ENCODE measurements at regions not wholly inside any gene's neighbourhood (a gene's known extent, or its start where the extent isn't known, plus 50 kb on each side); places are given as distances from the start of the nearest gene placed in this dataset.

DNA sequence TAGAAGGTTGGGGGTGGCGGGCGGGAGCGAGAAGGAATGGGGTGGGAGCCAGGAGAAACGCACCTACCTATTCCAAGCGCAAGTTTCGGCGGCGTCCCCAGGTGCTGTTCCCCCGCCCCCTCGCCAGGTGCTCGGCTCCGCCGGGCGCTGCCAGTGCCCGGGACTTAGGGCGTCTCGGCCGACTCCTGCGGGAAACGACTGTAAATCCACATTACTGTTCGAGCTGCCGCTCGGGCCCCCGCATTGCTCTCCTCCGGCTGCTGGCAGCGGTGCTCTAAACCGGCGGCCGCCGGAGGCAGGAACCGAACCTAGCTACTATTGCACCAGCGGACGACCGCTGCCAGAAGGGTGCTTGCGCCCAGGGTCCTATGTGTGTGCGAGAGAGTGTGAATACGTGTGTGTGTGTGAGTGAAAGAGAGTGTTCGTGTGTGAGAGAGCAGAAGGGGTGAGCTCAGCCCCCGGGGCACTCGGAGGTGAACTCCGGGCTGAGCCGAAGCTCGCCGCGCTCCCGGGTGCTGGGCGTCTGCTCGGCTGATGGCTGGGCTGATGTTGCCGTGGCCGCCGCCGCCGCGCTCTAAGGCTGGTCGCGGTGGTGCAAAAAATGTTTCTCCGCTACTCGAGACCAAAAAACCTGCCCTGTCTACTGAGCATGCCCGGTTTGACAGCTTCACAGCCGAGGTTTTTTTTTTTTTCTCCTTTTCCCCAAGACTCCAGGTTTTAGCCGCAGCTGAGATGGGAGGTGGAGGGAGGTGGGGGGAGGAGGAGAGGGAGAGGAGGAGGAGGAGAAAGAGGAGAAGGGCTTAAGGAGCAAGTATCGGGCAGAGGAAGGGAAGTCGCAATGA, 115.7 kb upstream of the TEX13C start:
- Histone ChIP-seq H3K9me2 (replicated peaks; ENCODE audit: insufficient read depth) (no peaks in the 10 kb centered on the region), H3K27ac (peak overlapping the region; percentile 20), H3K9me3 (ENCODE audit: low read depth) (no peaks in the 10 kb centered on the region), H2AFZ (peak overlapping the region; percentile 66), H3K27me3 (peaks cover 20% of the 10 kb centered on the region), H3K4me3 (peak overlapping the region; percentile 21), H3K79me2 (no peaks in the 10 kb centered on the region), H3K4me1 (ENCODE audit: insufficient read depth) (no peaks in the 10 kb centered on the region), H3K36me3 (replicated peaks; ENCODE audit: insufficient read depth, low read depth) (no peaks in the 10 kb centered on the region), H3K4me2 (peak overlapping the region; percentile 87), H4K20me1 (ENCODE audit: insufficient read depth, poor library complexity, severe bottlenecking) (no peaks in the 10 kb centered on the region)
- 49% methylated on average over 56 of the region's 63 CpGs for WGBS (ENCODE audit: low lambda C conversion rate, missing lambda C conversion rate)
- peak; percentile 41 for DNase-seq (ENCODE audit: low spot score)
- TF ChIP-seq EZH2 (IDR thresholded peaks at IDR 0.05; ENCODE audit: borderline replicate concordance): peak; percentile 33
- TF ChIP-seq EZH2phosphoT487 (IDR thresholded peaks at IDR 0.05; ENCODE audit: low read depth, severe bottlenecking, unreplicated experiment): no peak
- TF ChIP-seq, protein P1, sequence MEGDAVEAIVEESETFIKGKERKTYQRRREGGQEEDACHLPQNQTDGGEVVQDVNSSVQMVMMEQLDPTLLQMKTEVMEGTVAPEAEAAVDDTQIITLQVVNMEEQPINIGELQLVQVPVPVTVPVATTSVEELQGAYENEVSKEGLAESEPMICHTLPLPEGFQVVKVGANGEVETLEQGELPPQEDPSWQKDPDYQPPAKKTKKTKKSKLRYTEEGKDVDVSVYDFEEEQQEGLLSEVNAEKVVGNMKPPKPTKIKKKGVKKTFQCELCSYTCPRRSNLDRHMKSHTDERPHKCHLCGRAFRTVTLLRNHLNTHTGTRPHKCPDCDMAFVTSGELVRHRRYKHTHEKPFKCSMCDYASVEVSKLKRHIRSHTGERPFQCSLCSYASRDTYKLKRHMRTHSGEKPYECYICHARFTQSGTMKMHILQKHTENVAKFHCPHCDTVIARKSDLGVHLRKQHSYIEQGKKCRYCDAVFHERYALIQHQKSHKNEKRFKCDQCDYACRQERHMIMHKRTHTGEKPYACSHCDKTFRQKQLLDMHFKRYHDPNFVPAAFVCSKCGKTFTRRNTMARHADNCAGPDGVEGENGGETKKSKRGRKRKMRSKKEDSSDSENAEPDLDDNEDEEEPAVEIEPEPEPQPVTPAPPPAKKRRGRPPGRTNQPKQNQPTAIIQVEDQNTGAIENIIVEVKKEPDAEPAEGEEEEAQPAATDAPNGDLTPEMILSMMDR (IDR thresholded peaks at IDR 0.05; ENCODE audit: poor library complexity): no peak

- H3K36me3 ChIP-seq (replicated peaks; ENCODE audit: insufficient read depth, low read depth): no peaks in the 10 kb centered on the region
- H3K9me2 ChIP-seq (replicated peaks; ENCODE audit: insufficient read depth): no peaks in the 10 kb centered on the region
- H3K4me2 ChIP-seq: peak overlapping the region; percentile 87
- no peak for TF ChIP-seq EZH2phosphoT487 (IDR thresholded peaks at IDR 0.05; ENCODE audit: low read depth, severe bottlenecking, unreplicated experiment)
- H3K4me3 ChIP-seq: peak overlapping the region; percentile 45
- H2AFZ ChIP-seq: peak overlapping the region; percentile 90
- DNase-seq (ENCODE audit: low spot score): peak; percentile 4
- peak overlapping the region; percentile 84 for H3K27ac ChIP-seq
- no peaks in the 10 kb centered on the region for H3K4me1 ChIP-seq (ENCODE audit: insufficient read depth)
- H4K20me1 ChIP-seq (ENCODE audit: insufficient read depth, poor library complexity, severe bottlenecking): no peaks in the 10 kb centered on the region
- no peaks in the 10 kb centered on the region for H3K79me2 ChIP-seq
- no peaks in the 10 kb centered on the region for H3K9me3 ChIP-seq (ENCODE audit: low read depth)
- peaks cover 20% of the 10 kb centered on the region for H3K27me3 ChIP-seq
- WGBS (ENCODE audit: low lambda C conversion rate, missing lambda C conversion rate): 52% methylated on average over 21 of the region's 22 CpGs
Measured at GRCh38 chrX:125204681-125205132, 115.0 kb upstream of the TEX13C start.

GRCh38 chrX:125205133-125205917, 114.3 kb upstream of the TEX13C start:
- peak overlapping the region; percentile 84 for H3K27ac ChIP-seq
- H3K9me2 ChIP-seq (replicated peaks; ENCODE audit: insufficient read depth): no peaks in the 10 kb centered on the region
- H4K20me1 ChIP-seq (ENCODE audit: insufficient read depth, poor library complexity, severe bottlenecking): no peaks in the 10 kb centered on the region
- H2AFZ ChIP-seq: peak overlapping the region; percentile 90
- 42% methylated on average over 42 of the region's 48 CpGs for WGBS (ENCODE audit: low lambda C conversion rate, missing lambda C conversion rate)
- H3K36me3 ChIP-seq (replicated peaks; ENCODE audit: insufficient read depth, low read depth): no peaks in the 10 kb centered on the region
- TF ChIP-seq EZH2 (IDR thresholded peaks at IDR 0.05; ENCODE audit: borderline replicate concordance): no peak
- TF ChIP-seq, protein P1 (IDR thresholded peaks at IDR 0.05; ENCODE audit: poor library complexity): peak; percentile 35
- no peak for TF ChIP-seq EZH2phosphoT487 (IDR thresholded peaks at IDR 0.05; ENCODE audit: low read depth, severe bottlenecking, unreplicated experiment)
- H3K79me2 ChIP-seq: no peaks in the 10 kb centered on the region
- H3K9me3 ChIP-seq (ENCODE audit: low read depth): no peaks in the 10 kb centered on the region
- peaks cover 20% of the 10 kb centered on the region for H3K27me3 ChIP-seq
- H3K4me2 ChIP-seq: peak overlapping the region; percentile 87
- H3K4me1 ChIP-seq (ENCODE audit: insufficient read depth): no peaks in the 10 kb centered on the region
- H3K4me3 ChIP-seq: peak overlapping the region; percentile 45
- peak; percentile 70 for DNase-seq (ENCODE audit: low spot score)

All from hepatocyte (in vitro differentiated cells).